HT-29 (cell line): ENCODE measurements at regions not wholly inside any gene's neighbourhood (a gene's known extent, or its start where the extent isn't known, plus 50 kb on each side); places are given as distances from the start of the nearest gene placed in this dataset.
"Not testable (repeated sequence)": the region's sequence is repeated elsewhere in the genome, so short reads cannot be mapped to it uniquely, and the experiment has no call there.

Source experiments
- DNase-seq: peaks from one replicate; pipeline ENCODE4 v3.0.0-alpha.2; 2015; ENCODE audit warnings: low spot score

- DNase-seq = no peak
These were observed 55.0 kb upstream of the IL33 start for GRCh38 chr9:6160579-6160978.

DNA sequence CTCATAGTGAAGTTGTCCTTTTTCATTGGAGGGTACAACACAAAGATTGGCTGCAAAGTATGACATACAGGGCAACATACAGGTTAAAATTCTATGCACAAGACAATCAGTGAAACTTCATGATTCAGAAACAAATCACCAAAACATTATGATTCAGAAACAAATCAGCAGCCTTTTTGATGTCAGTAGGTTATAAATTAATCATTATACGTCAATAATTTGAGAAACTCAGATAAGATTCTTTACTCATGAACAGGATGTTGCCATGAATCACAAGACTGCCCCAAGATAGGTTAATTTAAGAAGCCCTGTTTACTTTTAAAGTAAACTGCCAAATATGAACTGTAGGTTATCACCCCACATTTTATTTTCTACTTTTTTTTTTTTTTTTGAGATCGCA is 62.2 kb upstream of the IL33 start:
- no peak for DNase-seq

DNA sequence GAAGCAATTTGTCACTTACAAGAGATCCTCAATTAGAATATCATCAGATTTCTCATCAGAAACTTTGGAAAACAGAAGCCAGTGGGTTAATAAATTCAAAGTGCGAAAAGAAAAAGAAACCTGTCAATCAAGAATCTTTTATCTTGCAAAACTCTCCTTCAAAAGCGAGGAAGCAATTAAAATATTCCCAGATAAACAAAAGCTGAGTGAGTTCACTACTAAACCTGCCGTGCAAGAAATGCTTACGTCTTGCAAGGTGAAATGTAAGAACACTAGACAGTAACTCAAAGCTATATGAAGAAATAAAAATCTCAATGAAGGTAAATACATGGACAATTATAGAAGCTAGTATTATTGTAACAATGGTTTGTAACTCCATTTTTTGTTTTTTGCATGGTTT is 62.8 kb upstream of the IL33 start:
- peak; percentile 58 for DNase-seq

DNA sequence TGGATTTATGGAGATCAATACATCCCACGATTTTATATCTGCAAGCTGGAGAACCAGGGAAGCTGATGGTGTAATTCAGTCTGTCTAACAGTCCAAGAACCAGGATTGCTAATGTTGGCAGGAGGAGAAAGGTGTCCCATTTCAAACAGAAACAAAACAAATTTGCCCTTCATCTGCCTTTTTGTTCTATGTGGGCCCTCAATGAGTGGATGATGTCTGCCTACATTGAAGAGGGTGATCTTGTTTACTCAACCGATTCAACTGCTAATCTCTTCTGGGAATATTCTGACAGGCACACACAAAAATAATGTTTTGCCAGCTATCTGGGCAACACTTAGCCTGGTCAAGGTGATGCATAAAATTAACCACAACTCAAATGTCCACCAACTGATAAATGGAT is 65.1 kb upstream of the IL33 start:
- no peak for DNase-seq

DNA sequence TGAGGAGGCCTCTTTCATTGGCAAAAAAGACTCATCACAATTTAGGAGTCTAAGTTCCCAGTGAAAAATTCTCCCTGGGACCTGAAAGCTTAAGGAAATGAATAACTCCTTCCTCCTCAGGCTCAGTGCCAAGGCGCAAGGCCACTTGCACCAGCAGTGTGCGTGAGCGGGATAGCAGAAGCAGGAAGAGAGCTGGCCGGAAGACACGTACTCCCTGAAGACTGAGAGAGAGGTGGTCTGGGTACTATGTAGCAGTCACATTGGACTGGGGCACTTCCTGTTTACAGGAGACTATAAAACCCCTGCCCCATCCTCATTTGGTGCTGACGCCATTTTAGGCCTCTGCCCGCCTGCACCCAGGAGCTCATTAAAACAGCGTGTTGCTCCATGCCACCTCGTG is 66.3 kb upstream of the IL33 start:
- no peak for DNase-seq

GRCh38 chr9:6147846-6148245 is 67.8 kb upstream of the IL33 start:
- DNase-seq = no peak

DNA sequence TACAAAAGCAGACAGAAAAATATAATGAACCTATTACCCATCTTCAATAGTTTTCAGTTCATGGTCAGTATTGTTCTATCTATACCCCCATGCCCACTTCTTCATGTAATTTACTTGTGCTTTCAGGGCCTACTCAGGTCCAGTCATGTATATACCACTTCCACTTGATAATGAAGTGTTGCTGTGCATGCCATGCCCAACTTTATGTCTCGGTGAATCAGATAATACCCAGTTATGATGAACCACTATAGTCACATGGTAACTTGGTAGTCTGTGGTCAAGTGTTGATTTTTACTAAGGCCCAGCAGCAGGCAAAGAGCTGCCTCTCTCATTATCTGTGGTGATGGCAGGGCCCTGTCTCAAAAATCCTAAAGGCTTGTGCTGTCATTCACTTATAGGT is 70.7 kb upstream of the IL33 start:
- no peak for DNase-seq

DNA sequence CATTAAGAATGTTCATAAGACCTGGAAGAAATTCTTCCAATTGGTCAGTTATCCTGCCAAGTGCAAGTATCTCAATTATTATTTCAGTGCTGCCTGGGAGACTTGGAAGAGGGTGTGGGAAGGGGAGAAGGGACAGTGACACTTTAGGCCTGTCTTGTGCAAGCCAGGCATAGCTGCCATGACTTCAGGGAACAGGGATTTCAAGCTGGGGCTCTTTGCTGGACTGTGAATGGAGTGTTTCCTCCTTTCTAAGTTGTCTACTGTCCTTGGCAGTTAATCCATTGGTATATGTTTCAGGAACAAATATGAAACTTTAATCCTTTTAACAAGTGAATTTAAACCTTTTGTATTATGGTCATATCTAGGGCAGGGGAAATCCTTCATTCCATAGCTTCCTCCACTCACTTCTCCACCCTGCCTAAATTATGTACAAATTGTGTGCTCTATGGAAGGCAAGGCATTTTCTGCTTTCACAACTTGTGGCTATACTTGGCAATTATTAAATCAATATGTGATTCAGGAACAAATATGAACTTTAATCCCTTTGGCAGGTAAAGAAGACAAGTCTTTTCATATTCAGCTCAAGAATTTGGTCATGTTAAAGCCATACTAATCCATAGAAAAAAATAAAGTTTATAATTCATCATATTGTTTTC is 72.7 kb upstream of the IL33 start:
- DNase-seq = peak; percentile 43

DNA sequence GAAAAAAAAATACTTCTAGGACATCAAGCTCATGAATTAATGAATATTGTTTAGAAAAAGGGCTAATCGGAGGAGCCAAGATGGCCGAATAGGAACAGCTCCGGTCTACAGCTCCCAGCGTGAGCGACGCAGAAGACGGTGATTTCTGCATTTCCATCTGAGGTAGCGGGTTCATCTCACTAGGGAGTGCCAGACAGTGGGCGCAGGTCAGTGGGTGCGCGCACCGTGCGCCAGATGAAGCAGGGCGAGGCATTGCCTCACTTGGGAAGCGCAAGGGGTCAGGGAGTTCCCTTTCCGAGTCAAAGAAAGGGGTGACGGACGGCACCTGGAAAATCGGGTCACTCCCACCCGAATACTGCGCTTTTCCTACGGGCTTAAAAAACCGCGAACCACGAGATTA is 79.8 kb upstream of the IL33 start:
- DNase-seq = not testable (repeated sequence)

GRCh38 chr9:6134661-6135180 is 80.9 kb upstream of the IL33 start:
- no peak for DNase-seq

- peak; percentile 61 for DNase-seq
These were observed 82.1 kb upstream of the IL33 start for GRCh38 chr9:6133346-6134063.

DNA sequence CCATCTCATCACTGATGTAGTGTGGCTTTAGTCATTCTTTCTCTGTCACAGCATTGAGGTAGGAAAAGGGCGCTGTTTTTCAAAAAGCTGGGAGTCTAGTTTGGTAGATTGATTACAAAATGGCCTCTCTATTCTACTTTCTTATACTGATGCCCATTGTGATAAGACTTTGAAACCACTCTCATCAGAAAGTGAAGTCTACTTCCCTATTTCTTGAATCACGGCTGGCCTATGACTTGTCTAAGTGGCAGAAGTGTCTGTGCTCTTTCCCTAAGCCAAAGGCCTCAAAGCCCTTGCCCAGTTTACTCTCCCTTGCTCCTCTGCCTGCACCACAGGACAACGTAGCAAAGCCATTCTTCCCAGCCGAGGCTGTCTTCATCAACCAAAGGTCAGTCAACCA is 83.0 kb upstream of the IL33 start:
- DNase-seq = no peak

- DNase-seq = no peak
These were observed 87.6 kb upstream of the IL33 start for GRCh38 chr9:6128030-6128429.

- DNase-seq = no peak
These were observed 89.2 kb upstream of the IL33 start for GRCh38 chr9:6126377-6126776.

GRCh38 chr9:6123416-6123815 is 92.2 kb upstream of the IL33 start:
- DNase-seq = no peak

- no peak for DNase-seq
These were observed 93.9 kb upstream of the IL33 start for GRCh38 chr9:6121707-6122106.

DNA sequence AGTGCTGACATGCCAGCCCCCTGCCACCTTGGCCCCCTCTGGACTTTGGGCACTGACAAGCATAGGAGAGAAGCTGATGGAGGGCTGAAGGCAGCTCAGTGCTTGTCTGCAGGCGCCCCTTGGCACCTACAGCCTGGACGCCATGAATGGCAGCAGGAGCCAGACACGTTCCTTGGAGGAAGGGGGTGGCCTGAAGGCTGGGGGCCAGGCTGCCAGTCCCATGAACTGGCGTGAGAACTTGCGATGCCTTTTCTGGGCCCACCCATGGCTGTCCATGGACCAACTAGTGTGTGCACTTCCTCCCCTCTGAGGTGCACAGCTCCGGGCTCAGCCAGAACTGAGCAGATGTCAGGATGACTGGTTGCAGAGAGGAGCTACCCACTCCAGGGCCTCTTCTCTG is 99.0 kb upstream of the RANBP6 start:
- no peak for DNase-seq

DNA sequence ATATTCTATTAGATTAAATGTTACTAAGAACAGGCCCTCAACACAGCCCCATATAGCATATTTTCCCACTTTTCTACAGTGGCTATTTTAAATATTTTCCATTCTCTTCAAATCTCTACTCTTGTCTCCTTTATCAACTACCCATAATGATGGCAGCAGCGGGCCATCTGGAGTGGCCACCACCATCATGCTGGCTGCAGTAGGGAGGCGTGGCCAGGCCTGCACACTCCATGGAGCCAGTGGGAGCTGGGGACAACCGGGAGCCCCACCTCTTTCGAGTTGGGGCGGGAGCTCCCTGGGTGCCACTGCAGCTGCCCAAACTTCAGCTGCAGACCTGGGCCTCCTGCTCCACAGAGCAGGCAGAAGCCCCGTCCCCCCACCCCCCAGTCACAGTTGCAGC is 98.4 kb upstream of the RANBP6 start:
- DNase-seq = no peak

DNA sequence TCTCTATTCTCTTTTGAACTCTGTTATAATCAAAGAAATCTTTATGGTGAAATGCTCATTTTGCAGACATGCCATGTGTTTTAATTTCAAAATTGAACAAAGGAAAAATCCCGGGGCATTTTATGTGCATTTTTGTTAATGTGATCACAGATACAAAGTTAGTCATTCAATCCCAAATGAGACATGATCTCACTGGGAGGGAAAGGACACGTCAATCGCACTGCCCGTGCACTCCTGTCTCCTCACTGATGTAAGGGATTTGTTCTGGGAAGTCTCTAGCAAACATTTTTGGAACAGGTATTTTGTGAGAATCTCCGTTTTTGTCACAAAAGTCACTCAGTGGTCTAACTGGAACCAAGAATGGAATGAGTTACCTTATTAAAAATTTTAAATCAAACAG is 97.9 kb upstream of the RANBP6 start:
- DNase-seq = no peak

- no peak for DNase-seq
These were observed 94.6 kb upstream of the RANBP6 start for GRCh38 chr9:6109986-6110385.

GRCh38 chr9:6109571-6109970 is 94.1 kb upstream of the RANBP6 start:
- DNase-seq = no peak

- DNase-seq = peak; percentile 46
These were observed 91.4 kb upstream of the RANBP6 start for GRCh38 chr9:6106711-6107339.

DNA sequence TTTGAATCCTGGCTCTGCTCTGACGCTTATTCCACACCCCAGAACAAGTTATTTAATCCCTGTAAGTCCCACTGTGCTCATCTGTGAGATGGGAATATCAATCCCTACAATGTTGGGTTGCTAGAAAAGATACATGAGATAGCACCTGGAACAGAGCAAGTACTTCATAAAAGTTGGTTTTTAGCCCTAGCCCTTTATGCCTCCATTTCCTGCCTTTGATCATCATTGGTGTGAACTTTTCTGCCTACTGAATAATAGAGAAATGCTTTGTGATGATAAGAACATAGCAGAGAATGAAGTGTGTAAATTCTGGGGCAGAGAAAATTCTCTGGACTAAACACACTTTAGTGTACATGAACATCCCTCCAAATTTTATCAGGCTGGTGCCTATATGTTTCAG is 90.3 kb upstream of the RANBP6 start:
- DNase-seq = no peak
